IPS-NIHi7 (cell line): ENCODE measurements at regions not wholly inside any gene's neighbourhood (a gene's known extent, or its start where the extent isn't known, plus 50 kb on each side); places are given as distances from the start of the nearest gene placed in this dataset.
"Not testable (repeated sequence)": the region's sequence is repeated elsewhere in the genome, so short reads cannot be mapped to it uniquely, and the experiment has no call there.

Experiments
- DNase-seq: peaks from one replicate; pipeline ENCODE4 v3.0.0; 2012; ENCODE audit warnings: mixed read lengths; ENCODE audit errors: extremely low spot score

DNA sequence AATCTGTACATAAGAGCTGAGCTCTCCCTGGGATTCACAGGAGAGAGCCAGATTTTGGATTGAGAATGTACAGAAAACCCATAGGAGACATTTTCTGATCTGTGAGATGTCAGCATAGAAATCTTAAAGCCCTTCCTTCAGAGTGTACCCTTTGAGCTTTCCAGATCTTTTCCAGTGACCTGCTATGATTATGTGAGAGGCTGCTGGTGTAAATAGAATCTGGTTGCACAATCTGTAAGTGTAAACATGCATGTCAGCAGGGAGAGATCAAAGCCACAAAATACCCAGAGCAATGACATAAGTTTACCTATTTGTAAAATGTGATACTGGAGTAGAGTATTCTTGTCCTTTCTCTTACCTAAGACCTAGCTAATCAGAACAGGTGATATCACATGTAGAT lies 471.9 kb downstream of the FOXD4L5 start:
- not testable (repeated sequence) for DNase-seq

DNA sequence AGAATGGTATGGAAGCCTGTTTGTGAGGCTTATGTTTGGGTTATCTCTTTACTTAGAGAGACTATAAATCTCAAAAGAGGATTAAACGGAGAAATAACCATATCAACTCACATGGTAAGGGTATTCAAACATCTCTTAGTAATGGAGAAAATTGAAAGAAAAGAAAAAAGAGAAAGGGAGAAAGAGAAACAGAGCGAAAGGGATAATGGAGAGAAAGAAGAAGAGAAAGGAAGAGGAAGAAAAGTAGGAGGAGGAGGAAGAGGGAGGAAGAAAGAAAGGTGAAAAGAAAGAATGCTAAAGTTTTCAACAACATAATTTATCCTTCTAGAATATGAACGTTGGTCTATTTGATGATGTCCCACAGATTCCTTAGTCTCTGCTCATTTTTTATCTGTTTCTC lies 506.3 kb downstream of the FOXD4L5 start:
- DNase-seq = not testable (repeated sequence)

GRCh38 chr9:64776269-64776668 lies 508.7 kb downstream of the FOXD4L5 start:
- not testable (repeated sequence) for DNase-seq

DNA sequence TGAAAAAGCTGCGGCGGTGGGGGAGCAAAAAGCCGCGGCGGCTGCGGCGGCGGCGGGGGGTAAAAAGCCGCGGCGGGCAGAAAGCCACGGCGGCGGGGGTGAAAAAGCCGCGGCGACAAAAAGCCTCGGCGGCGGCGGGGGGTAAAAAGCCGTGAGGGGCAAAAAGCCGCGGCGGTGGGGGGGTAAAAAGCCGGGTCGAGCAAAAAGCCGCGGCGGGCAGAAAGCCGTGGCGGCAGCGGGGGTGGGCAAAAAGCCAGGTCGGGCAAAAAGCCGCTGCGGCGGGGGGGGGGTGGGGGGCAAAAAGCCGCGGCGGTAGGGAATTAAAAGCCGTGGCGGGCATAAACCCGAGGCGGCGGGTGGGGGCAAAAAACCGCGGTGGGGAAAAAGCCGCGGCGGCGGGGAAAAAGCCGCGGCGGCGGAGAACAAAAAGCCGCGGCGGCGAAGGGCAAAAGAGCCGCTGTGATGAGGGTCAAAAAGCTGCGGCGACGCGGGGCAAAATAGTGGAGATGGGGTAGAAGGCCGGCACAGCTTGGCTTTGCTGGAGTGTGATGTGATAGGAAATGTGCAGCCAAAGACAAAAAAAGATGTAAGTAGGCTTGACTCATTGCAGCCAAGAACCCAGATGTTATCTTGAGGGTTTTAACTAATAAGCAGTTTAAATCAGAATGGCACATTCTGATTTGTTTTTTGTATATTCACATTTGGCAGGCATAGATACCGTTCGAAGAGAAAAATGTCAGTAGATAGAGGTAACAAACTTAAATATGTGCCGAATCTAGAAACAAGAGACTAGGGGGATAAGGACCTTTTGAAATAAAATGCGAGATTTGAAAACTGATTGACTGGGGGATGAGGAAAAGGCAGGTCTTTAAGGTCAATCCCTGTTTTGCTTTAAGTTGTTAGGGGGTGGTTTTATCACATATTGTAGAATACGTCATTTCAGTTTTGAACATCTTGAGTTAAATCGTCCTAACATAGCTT lies 509.9 kb downstream of the FOXD4L5 start:
- DNase-seq = not testable (repeated sequence)

GRCh38 chr9:64774004-64774812 lies 510.8 kb downstream of the FOXD4L5 start:
- not testable (repeated sequence) for DNase-seq

DNA sequence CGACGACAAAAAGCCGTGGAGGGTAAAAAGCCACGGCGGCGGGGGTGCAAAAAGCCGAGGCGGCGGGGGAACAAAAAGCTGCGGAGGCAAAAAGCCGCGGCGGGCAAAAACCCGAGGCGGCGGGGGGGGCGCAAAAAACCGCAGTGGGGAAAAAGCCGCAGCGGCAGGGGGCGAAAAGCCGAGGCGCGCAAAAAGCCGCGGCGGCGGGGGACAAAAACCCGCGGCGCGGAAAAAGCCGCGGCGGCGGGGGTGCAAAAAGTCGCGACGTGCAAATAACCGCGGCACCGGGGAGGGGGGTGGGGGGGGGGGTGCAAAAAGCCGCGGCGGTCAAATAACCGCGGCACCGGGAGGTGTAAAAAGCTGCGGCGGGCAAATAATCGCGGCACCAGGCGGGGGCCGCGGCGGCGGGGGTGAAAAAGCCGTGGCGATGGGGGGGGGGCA lies 511.5 kb downstream of the FOXD4L5 start:
- DNase-seq = peak; percentile 7

- DNase-seq = not testable (repeated sequence)
These were observed 512.2 kb downstream of the FOXD4L5 start for GRCh38 chr9:64772751-64773331.

GRCh38 chr9:64772123-64772736 lies 512.8 kb downstream of the FOXD4L5 start:
- not testable (repeated sequence) for DNase-seq
